GM12873 (cell line): ENCODE measurements at regions not wholly inside any gene's neighbourhood (a gene's known extent, or its start where the extent isn't known, plus 50 kb on each side); places are given as distances from the start of the nearest gene placed in this dataset.

Source experiments
- CTCF ChIP-seq: IDR thresholded peaks from 2 replicates; pipeline ENCODE4 v1.5.1; 2012; ENCODE audit warnings: low read depth, mild to moderate bottlenecking, moderate library complexity, low read length, control low read depth; ENCODE audit not compliant: insufficient read depth; ENCODE audit errors: missing control alignments

- TF ChIP-seq CTCF = no peak
These were observed 1002.0 kb upstream of the PCDH7 start for GRCh38 chr4:29718136-29718535.

- TF ChIP-seq CTCF = no peak
These were observed 997.9 kb upstream of the PCDH7 start for GRCh38 chr4:29722253-29722652.

GRCh38 chr4:29726938-29727337, 993.2 kb upstream of the PCDH7 start:
- TF ChIP-seq CTCF = no peak

- no peak for TF ChIP-seq CTCF
These were observed 985.6 kb upstream of the PCDH7 start for GRCh38 chr4:29734343-29735213.

- no peak for TF ChIP-seq CTCF
These were observed 963.2 kb upstream of the PCDH7 start for GRCh38 chr4:29756966-29757365.

- no peak for TF ChIP-seq CTCF
These were observed 958.0 kb upstream of the PCDH7 start for GRCh38 chr4:29762151-29762550.

GRCh38 chr4:29770627-29771026, 949.5 kb upstream of the PCDH7 start:
- TF ChIP-seq CTCF = no peak

GRCh38 chr4:29805245-29805644, 914.9 kb upstream of the PCDH7 start:
- no peak for TF ChIP-seq CTCF
